Inflammatory macrophage (primary cell): ENCODE measurements at regions not wholly inside any gene's neighbourhood (a gene's known extent, or its start where the extent isn't known, plus 50 kb on each side); places are given as distances from the start of the nearest gene placed in this dataset.
"Not testable (repeated sequence)": the region's sequence is repeated elsewhere in the genome, so short reads cannot be mapped to it uniquely, and the experiment has no call there.

ENCODE experiments used
- DNase-seq, 2 donors: peaks; one replicate each; pipeline ENCODE4 v3.0.0-alpha.2; 2020 to 2022

DNA sequence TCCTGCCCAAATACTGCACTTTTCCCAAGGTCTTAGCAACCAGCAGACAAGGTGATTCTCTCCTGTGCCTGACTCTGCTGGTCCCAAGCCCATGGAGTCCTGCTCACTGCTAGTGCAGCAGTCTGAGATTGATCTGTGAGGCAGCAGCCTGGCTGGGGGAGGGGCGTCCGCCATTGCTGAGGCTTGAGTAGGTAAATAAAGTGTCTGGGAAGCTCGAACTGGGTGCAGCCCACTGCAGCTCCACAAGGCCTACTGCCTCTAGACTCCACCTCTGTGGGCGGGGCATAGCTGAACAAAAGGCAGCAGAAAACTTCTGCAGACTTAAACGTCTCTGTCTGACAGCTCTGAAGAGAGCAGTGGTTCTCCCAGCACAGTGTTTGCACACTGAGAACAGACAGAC, 258.7 kb downstream of the ABCC12 start:
- DNase-seq: not testable (repeated sequence)

DNA sequence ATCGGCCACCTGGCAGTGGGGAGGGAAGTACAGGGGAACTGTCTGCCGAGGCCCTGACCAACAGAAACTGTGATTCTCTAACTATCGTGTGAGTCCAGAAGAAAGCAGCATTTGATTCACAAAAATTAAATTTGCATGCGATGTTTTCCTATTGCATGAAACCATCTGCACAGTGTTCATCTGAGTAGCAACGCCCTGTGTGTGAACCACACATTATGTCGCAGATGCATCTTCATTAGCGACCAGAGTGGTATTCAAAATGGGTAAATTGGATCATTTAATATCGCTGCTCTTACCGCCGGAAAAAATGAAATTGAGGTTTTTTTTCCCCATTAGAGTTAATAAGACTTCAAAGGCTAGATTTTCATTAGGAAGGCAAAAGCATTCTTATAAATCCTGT, 260.6 kb downstream of the ABCC12 start:
- no peak for DNase-seq

DNA sequence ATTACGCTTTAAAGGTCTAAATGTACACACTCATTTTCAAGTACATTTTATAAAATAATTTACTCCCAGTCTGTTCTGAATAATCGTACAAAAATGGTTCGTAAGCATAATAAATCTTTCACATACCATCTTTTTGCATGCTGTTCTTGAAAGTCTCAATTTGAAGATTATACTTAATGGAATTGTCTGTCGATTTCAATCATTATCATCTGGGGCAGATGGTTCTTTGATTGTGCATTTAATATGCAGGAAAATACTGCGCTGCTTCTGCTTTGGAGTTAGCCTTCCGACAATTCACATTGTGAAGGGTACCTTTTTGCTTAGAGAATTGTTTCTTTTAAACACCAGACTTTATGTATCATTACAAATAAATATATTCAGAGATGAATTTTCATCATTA, 262.8 kb downstream of the ABCC12 start:
- no peak for DNase-seq

DNA sequence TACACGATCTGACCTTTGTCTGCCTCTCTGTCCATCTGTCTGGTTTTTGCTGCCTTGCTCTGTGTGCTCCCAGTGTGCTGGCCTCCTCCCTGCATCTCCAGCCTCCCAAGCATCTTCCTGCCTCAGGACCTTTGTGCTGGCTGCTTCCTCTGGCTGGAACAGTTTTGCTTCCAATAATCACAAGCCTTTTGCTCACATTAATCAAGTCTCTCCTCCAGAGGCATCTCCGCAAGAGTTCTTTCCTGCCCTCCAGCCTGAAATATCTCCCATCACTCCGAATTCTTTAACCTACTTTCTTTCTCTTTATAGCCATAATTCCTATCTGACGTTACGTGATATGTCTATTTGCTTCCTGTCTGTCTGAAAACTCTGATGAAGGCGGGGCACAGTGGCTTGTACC, 267.1 kb downstream of the ABCC12 start:
- no peak for DNase-seq

DNA sequence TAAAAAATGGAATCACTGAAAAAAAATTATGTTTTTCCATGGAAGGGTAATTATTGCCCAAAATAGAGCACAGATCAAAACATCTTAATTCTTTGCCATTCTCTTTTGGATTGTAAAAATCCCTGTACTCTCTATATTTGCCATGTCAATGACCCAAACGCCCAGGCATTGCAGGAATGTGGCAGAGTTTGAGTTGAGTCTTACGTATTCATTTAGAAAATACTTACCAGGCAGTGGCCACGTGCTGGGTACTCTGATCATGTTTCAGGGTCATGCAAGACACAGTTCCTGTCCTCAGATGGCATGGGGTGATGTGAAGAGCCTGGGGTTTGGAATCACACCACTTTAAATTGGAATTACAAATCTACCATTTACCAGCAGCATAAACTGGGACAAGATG, 267.7 kb downstream of the ABCC12 start:
- DNase-seq: no peak

DNA sequence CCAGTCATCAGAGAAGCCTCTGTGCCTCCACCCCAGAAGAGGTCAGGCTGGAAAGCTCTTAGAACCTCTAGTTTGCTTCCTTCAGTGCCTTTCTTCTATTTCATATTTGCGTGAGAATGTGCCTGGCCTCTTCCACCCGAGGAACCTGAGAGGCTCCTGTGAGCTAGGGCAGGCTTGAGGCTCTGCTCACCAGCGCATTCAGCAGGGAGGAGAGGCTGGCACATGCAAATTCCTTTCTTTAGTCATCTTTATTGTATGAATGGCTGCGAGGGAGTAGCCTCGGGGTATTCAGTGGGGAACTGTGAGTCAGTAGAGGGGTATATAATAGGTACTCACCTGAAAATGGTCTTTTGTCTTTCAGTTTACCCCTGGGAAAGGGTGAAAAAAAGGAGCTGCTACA, 268.3 kb downstream of the ABCC12 start:
- DNase-seq: no peak

DNA sequence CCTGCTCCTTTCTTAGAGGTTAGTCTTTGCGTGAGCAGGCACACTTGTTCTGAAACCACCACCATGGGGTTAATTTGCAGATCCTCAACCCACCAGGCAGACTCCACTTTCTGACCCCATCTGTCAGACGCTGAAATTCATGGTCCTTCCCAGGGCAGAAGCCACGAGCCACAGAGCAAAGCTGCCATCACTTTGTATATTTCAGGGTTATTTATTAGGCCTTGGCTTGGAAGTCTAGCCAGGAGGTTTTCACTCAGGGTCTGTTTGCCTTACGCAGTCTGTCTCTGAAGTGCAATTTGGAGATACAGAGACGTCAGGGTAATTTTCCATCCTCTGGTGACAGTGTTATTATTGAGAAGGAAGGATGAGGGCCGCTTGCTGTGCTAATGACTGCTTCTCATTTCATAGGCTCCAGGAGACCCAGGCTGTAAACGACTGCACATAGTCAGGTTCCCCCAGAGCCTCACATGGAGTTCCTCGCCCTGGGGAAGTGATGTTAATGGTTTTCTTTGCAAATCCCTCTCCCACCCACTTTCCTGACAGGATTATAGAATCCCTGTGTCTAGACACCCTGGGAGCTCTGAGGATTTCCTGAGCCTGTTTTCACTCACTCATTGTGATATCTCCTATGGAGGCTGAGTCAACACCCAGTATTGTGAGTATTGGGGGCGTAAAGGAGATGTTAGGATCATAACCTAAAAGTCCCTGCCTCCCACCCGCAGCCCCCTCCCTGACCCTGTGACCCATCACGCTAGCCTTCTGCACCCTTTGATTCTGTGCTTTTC, 269.0 kb downstream of the ABCC12 start:
- DNase-seq: no peak

DNA sequence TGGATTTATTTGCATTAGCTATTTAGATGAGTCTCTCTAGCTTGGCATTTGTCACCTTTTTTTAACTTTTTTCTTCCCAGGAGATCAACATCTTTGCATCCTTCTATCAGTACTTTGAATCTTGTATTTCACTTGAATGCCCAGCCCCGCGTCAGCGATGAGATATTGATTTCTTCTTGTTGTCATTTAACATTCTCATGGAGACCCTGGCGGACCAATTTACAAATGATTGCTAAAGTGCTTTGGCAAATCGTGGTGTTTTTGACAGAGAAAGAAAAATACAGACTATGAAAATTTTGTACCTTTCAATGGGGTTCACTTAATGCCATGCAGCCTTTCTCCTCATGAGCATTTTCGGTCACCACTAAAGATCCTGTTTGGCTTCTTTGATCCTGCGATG, 269.7 kb downstream of the ABCC12 start:
- no peak for DNase-seq

DNA sequence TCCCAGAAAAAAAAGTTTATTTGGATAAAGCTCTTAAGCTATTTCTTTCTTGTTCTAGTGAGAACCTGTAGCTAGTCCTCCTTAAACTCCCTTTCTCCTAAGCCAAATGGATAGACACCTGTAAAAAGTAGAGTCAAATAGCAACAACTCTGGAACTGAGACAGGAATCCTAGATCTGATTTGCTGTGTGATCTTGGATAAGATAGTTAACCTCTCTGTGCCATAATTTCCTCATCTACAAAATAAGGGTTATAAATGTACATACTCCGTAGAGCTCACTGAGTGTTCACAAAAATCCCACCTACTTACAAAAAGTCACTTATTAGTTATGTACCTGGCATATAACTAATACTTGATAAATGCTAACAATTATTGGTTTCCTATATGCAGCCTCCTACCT, 270.3 kb downstream of the ABCC12 start:
- DNase-seq: no peak

DNA sequence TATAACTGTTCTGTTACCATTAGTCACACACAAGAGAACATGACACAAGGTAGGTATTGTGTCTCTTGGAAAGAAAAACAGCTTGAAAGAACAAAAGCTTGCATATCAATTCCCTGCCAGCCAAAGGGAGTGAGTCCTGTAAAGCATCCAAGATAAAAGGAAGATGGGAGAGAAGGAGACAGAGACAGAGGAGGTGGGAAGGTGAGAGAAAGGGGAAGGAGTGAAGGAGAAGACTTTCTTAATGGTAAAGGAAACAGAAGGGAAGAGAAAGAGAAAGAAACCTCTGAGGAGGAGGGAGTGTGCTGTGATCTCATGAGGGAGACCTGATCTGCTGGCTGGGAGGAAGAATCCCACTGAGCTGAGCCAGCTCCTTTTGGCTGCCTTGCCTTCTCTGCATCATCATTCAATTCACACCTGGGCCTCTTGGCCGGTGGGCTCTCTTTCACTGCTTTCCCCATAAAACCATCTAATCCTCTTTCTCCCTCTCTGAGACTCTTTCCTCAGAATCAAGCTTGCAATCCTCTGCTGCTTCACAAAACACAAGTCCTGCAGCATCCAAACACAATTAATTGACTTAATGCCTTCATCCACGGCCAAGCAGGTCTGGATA, 271.6 kb downstream of the ABCC12 start:
- no peak for DNase-seq

DNA sequence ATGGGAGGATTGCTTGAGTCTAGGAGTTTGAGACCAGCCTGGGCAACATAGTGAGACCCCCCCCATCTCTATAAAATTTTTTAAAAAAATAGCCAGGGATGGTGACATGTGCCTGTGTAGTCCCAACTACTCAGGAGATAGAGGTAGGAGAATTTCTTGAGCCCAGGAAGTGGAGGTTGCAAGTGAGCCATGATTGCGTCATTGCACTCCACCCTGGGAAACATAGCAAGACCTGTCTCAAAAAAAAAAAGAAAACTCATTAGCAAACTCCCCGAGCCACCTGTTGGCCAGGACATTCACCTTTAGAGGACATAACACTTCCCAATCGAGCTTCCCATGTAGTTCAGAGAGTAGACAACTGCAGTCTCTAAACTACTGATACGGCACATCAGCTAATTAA, 274.2 kb downstream of the ABCC12 start:
- no peak for DNase-seq

DNA sequence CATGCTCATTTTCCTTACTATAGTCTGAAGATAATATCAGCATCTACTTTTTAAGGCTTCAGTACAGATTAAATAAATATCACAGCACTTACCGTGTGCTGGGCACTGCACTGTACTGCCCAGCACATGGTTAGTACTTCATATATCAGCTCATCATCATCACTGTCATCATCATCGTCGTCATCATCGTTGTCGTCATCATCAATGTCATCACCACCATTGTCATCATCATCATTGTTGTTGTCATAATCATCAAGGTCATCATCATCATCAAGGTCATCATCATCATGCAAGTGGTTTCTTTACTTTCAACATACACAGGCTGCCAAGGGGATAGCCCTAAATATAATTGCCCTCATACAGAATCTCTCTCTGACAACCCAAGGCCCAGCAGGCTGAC, 275.1 kb downstream of the ABCC12 start:
- DNase-seq: no peak

DNA sequence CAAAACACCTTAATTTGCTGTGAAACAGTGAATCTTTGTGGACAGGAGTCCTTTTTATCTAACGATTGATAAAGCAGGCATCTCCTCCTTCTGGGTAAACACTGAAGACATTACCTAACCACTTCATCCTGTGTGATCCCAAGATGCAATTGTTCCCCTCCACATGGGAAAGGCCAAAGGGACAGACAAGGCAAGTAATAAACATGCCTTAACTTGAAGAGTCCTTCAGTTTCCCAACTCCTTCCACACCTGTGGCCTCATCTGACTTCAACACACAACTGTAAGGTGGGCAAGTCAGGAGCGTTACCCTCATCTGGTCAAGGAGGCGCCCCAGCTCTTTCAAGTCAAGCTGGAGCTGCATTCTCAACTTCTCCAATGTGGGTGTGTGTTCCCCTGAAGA, 278.6 kb downstream of the ABCC12 start:
- no peak for DNase-seq

DNA sequence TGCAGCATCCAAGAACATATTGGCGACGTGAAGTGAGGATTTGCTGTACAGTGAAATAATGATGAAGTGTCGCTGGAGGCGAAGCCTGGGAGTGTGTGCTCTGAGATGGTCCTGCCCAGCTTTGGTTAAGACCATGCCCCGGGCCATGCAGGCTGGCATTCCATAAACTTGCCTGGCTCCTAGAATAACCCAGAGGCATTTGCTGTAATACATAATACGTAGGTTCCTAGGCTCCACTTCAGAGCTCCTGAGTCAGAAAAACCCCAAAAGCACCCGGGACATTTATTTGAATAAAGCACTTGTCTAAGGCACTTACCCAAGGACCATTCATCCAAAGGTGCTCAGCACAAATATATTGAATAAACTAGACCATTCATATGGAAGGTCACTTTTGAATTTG, 279.3 kb downstream of the ABCC12 start:
- no peak for DNase-seq

DNA sequence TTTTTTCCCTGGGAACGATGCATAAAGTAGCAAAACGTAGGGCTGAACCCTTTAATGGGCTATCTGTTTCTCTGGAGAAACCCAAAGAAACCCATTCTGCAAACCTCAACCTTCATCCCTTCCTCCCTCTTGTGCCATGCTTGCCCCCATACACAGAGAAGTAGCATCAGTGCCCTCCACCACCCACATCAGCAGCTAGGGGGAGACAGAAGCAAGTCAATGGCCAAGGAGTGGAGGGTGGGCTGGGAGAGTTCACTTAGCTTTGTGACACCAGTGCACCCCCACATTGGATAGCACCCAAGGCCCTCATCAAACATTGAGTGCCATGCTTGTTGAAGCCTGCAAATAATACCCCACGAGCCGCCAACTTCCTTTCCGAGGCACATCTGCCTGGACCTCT, 282.4 kb downstream of the ABCC12 start:
- no peak for DNase-seq

DNA sequence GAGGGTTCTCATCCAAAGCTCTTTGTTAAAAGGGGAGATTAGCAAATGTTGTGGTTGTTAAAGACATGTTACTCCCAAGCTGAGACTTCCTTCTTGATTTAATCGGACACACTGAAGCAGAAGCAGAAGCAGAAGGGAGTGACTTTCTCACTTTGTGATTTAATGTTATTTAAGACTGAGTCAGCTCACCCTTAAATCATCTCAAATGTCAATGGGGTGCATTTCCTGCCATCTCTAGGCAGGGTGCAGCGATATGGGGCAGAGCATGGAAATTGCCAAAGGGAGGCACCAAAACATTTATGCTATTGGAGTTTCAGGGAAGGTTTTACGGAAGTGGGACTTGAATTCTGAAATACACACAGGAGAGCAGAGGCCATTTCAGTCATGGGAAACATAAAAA, 283.6 kb downstream of the ABCC12 start:
- no peak for DNase-seq

DNA sequence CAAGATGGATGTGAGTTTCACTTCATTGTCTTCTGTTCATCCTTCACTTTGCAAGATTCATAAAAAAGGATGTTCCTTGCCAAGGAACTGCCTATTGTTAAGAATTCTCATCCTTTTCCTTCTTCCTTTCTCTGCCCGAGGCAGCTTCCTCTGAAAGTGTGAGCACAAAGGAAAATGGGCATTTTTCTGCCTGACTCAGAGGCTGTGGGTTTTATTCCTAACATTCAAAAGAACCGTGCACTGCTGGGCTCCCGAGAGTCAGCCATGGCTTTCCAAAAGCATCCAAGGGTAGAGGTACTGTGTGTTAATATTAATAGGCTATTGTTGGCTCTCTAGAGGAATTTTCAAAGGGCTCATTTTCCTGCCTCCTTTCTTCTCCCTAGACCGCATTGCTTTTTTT, 289.4 kb downstream of the ABCC12 start:
- DNase-seq: no peak

DNA sequence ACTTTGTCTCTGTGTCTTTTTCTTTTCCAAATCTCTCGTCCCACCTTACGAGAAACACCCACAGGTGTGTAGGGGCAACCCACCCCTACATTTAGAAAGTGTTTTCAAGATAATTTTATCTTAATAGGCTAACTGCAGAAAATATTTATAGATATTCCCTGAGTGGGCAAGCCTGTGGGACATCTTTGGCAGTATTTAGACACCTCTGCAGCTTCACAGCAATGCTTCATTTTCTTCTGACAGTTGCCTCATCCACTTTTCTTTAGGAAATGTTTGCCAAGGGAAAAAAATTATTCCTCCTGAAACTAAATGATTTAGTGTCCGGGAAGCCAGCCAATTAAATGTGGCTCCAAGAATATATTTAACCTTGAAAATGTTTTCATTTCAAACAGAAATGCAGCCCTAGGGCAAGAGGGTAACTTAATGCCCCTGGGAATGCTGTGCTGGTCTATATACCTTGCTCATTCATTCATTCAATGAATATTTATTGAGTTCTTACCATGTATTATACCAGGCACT, 290.4 kb downstream of the ABCC12 start:
- no peak for DNase-seq

DNA sequence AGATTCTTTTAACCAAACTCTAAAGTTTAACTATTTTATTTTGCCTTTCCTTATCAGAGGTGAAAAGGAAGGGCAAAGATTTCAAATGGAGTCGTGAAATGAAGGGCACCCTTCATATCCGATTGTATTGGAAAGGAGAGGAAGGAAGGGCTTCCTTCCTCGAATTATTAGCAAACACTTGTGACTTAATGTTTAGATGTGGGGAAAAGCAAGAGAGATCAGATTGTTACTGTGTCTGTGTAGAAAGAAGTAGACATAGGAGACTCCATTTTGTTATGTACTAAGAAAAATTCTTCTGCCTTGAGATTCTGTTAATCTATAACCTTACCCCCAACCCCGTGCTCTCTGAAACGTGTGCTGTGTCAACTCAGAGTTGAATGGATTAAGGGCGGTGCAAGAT, 291.5 kb downstream of the ABCC12 start:
- not testable (repeated sequence) for DNase-seq

DNA sequence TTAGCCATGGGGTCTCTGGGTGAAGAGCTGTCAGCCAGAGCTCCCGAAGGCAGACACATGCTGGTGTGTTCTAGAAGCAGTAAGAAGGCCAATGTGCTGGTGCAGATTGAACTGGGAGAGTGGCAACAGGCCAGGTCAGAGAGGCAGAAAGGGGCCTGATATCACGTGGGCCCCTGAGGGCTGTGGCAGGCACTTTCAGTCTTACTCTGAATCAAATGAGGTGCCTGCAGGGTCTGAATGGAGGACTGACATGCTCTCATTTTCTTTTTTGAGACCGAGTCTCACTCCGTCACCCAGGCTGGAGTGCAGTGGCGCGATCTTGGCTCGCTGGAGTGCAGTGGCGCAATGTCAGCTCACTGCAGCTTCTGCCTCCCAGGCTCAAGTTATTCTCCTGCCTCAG, 293.8 kb downstream of the ABCC12 start:
- DNase-seq: no peak

DNA sequence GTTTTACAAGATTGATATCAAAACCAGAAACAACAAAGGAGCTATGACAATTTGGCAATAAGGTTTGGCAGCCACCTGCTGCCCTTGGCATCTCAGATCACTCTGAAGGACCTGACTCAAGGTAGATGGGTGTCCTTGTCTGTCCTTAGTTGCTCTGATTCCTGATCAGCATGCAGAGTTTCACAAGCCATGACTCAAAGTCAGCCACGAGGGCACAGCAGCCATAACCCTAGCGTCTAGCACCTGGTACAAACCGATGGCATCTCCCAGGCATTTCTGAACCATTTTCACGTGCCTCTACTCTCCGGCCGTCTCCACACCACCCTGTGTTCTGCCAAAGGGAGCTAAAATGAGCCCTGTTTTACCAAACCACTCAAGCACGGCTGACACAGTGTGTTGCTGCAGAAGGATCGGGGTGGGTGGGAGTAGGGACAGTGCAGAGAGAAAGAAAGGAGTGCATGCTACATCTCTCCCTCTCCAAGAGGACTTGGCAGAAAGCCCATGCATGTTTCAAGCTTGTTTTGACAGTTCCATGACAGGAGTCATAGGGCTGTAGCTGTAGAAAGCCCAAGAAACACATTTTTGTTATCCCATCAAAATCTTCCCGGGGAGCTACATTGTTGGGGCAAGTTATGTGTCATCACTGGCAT, 297.3 kb downstream of the ABCC12 start:
- DNase-seq: no peak

DNA sequence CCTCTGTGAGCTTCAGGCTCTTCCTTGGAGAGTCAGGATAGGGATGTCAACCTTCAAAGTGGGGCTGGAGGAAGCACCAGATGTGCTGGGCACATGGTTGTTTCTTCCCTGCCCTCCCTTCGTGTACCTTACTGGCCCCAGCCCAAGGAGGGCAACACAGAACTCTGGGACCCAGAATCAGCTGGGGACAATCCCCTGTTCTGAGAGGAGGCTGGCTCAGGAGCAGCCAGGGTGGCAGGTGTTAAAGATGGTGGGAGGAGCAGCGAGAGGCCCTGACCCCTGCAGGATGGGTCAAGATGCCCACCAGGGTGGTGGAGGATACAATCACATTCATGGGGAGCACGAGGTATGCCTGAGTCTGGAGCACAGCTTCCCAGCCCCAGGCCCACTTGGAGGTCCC, 300.4 kb downstream of the ABCC12 start:
- DNase-seq: no peak

DNA sequence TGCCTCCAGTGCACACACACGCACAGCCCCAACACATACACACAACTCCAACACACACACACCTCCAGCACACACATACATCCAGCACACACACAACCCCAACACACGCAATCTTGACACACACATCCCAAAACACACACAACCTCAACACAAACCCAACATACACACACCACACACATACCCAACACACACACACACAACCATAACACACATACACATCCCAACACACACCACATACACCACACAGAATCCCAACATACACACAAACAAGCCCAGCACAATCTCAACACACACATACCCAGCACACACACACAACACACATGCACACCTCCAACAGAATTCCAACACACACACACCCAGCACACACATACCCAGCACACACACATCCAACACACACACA, 301.1 kb downstream of the ABCC12 start:
- no peak for DNase-seq

DNA sequence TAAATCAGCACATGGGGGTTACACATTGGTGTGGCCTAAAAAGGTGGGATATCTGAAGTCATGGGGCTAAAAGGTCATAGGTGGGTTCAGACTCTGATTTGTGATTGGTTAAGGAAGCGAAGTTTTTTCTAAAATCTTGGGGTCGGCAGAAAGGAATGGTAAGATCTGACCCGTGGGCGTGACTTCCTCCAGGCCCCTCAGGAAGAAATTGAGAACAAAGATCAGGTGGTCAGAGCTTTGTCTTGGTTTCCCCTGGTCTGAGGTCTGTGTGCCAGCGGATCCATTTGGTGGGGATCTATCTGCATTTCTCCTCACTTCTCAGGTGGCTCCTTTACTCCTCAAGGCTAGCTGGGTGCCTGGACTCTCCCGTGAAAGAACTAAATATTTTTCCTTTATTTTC, 302.8 kb downstream of the ABCC12 start:
- no peak for DNase-seq
